DOHH2 (cell line): ENCODE measurements at regions not wholly inside any gene's neighbourhood (a gene's known extent, or its start where the extent isn't known, plus 50 kb on each side); places are given as distances from the start of the nearest gene placed in this dataset.

Experiments used
- EZH2phosphoT487 ChIP-seq: fragments of 200-600 bp; sonication (generic); IDR thresholded peaks from 2 replicates; pipeline ENCODE4 v1.6.1; 2017; ENCODE audit warnings: borderline replicate concordance, mild to moderate bottlenecking, antibody characterized with exemption, low read length, moderate library complexity, mixed read lengths
- TF ChIP-seq, protein P1 (sequence below): fragments of 200-600 bp; sonication (generic); IDR thresholded peaks from one replicate; pipeline ENCODE4 v1.5.1; 2014; ENCODE audit warnings: antibody characterized with exemption, mild to moderate bottlenecking, low read depth, low read length; ENCODE audit not compliant: poor library complexity, severe bottlenecking

DNA sequence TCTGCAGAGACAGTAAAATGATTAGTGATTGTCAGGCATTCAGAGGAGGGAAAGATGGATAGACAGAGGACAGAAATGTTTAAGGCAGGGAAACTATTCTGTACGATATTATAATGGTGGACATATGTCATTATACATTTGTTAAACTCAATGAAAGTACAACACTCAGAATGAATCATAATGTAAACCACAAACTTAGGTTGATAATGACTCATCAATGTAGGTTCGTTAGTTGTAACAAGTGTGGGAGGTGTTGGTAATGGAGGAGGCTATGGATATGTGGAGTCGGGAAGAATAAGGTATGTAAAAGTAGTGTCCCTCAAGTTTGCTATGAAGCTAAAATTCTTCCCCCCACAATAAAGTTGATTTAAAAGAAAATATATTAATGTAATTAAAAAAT lies 455.0 kb downstream of the BRINP3 start:
- TF ChIP-seq, protein P1, sequence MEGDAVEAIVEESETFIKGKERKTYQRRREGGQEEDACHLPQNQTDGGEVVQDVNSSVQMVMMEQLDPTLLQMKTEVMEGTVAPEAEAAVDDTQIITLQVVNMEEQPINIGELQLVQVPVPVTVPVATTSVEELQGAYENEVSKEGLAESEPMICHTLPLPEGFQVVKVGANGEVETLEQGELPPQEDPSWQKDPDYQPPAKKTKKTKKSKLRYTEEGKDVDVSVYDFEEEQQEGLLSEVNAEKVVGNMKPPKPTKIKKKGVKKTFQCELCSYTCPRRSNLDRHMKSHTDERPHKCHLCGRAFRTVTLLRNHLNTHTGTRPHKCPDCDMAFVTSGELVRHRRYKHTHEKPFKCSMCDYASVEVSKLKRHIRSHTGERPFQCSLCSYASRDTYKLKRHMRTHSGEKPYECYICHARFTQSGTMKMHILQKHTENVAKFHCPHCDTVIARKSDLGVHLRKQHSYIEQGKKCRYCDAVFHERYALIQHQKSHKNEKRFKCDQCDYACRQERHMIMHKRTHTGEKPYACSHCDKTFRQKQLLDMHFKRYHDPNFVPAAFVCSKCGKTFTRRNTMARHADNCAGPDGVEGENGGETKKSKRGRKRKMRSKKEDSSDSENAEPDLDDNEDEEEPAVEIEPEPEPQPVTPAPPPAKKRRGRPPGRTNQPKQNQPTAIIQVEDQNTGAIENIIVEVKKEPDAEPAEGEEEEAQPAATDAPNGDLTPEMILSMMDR = no peak
- no peak for TF ChIP-seq EZH2phosphoT487
